HepG2 (cell line): ENCODE measurements at regions not wholly inside any gene's neighbourhood (a gene's known extent, or its start where the extent isn't known, plus 50 kb on each side); places are given as distances from the start of the nearest gene placed in this dataset.

ENCODE experiments used
- ATAC-seq: fragments of 200-7000 bp; cut with Tn5 transposase; 3 replicates; pipeline ENCODE4 v1.9.1; 2020; ENCODE audit warnings: mild to moderate bottlenecking, moderate library complexity
- BruUV-seq: library from RNA; stranded (reverse); fragments of 400-500 nt; replicated peaks from 2 replicates; lab custom pipeline; 2021; lab: Mats Ljungman, UMichigan
- CTCF ChIA-PET: fragments of 300-600 bp; formaldehyde crosslinking; extraction: SDS; loops from one replicate; lab custom pipeline; 2021; ENCODE audit warnings: low total read pairs, inconsistent platforms, low intra/inter-chr PET ratio; lab: Yijun Ruan, JAX
- POLR2A ChIA-PET: fragments of 350-600 bp; sonication (Branson Sonifier 250); formaldehyde crosslinking; loops from one replicate; lab custom pipeline; 2020; ENCODE audit warnings: antibody characterized with exemption, inconsistent platforms; lab: Yijun Ruan, JAX
- DNase-seq: peaks from one replicate; pipeline ENCODE4 v3.0.0-alpha.2; 2015; ENCODE audit warnings: low spot score
- FAIRE-seq: peaks from 3 replicates; lab custom pipeline; 2011; peaks lifted over from hg19 to GRCh38; lab: Jason Lieb, UNC
- H2AFZ ChIP-seq: one replicate; pipeline ENCODE4 v1.6.1; 2011; ENCODE audit warnings: low read length, inconsistent platforms
- H3K27ac ChIP-seq: fragments of 300-600 bp; 3 replicates; pipeline ENCODE4 v1.8.0; 2011; ENCODE audit warnings: mixed run types, mild to moderate bottlenecking, mixed read lengths, low read length, inconsistent platforms; ENCODE audit not compliant: insufficient read depth; ENCODE audit errors: extremely low read length
- H3K27me3 ChIP-seq, 2 experiments: fragments of 200-600 bp in 1 of 2; 2 replicates in 1 of 2; 3 replicates in 1 of 2; pipeline versions ENCODE4 v1.6.0 to v1.8.0; 2011; ENCODE audit warnings: low read length in 2 of 2, mild to moderate bottlenecking in 2 of 2, moderate library complexity in 2 of 2, inconsistent platforms in 1 of 2; ENCODE audit not compliant: insufficient read depth in 2 of 2, control insufficient read depth in 1 of 2
- H3K36me3 ChIP-seq, 2 experiments: fragments of 200-600 bp in 1 of 2; replicated peaks in 1 of 2; 2 replicates in 1 of 2; 3 replicates in 1 of 2; pipeline versions ENCODE4 v1.5.1 to v1.8.0; 2011; ENCODE audit warnings: low read length in 2 of 2, inconsistent platforms in 1 of 2; ENCODE audit not compliant: insufficient read depth in 2 of 2, control insufficient read depth in 1 of 2
- H3K4me1 ChIP-seq: 2 replicates; pipeline ENCODE4 v1.5.1; 2012; ENCODE audit warnings: low read length, inconsistent platforms; ENCODE audit not compliant: insufficient read depth
- H3K4me2 ChIP-seq: 2 replicates; pipeline ENCODE4 v1.6.0; 2011; ENCODE audit warnings: low read depth, low read length, inconsistent platforms
- H3K4me3 ChIP-seq, 3 experiments: fragments of 200-600 bp in 1 of 3; sonication (generic), shearing (Covaris generic) in 1 of 3; replicated peaks in 1 of 3; 2 replicates each; pipeline ENCODE4 v1.5.1; 2011 to 2016; ENCODE audit warnings: low read length in 3 of 3, inconsistent platforms in 2 of 3, low read depth in 2 of 3, mild to moderate bottlenecking in 2 of 3, control low read depth in 1 of 3, mixed read lengths in 1 of 3; ENCODE audit not compliant: insufficient read depth in 1 of 3
- H3K79me2 ChIP-seq: one replicate; pipeline ENCODE4 v1.6.1; 2011; ENCODE audit warnings: low read length, inconsistent platforms; ENCODE audit not compliant: insufficient read depth
- H3K9ac ChIP-seq: 2 replicates; pipeline ENCODE4 v1.6.0; 2011; ENCODE audit warnings: mild to moderate bottlenecking, low read depth, low read length, inconsistent platforms; ENCODE audit not compliant: insufficient read depth
- H3K9me3 ChIP-seq: 2 replicates; pipeline ENCODE4 v1.5.1; 2012; ENCODE audit warnings: mild to moderate bottlenecking, low read length
- H4K20me1 ChIP-seq: 2 replicates; pipeline ENCODE4 v1.6.0; 2011; ENCODE audit warnings: inconsistent platforms, mild to moderate bottlenecking, low read length, moderate library complexity; ENCODE audit not compliant: insufficient read depth
- ATF7 ChIP-seq, 2 experiments: fragments of 450-650 bp in 1 of 2; sonication (generic) in 1 of 2; formaldehyde crosslinking in 1 of 2; IDR thresholded peaks; 2 replicates each; pipeline versions ENCODE4 v1.4.0 to v1.6.1; 2016 to 2020; ENCODE audit warnings: antibody characterized with exemption in 1 of 2, mild to moderate bottlenecking in 1 of 2, missing genetic modification reagents in 1 of 2
- GATAD2A ChIP-seq: IDR thresholded peaks from 2 replicates; pipeline ENCODE4 v1.6.1; 2016
- HNRNPL ChIP-seq: fragments of 200-400 bp; formaldehyde crosslinking; IDR thresholded peaks from 2 replicates; pipeline ENCODE4 v1.6.1; 2017; ENCODE audit warnings: mild to moderate bottlenecking, low read depth, low read length
- SALL1 ChIP-seq: sonication (generic); formaldehyde crosslinking; IDR thresholded peaks from 2 replicates; pipeline ENCODE4 v1.8.0; 2022; ENCODE audit warnings: mild to moderate bottlenecking, missing genetic modification reagents
- SMARCE1 ChIP-seq: fragments of 450-650 bp; IDR thresholded peaks from 2 replicates; pipeline ENCODE4 v1.6.1; 2017; ENCODE audit warnings: borderline replicate concordance
- SP140L ChIP-seq: sonication (generic); formaldehyde crosslinking; IDR thresholded peaks from 2 replicates; pipeline ENCODE4 v1.4.0; 2020; ENCODE audit warnings: missing genetic modification reagents, borderline replicate concordance
- TAF15 ChIP-seq: fragments of 200-400 bp; formaldehyde crosslinking; IDR thresholded peaks from one replicate; pipeline ENCODE4 v1.6.1; 2018; ENCODE audit warnings: mild to moderate bottlenecking, low read depth, low read length; ENCODE audit not compliant: poor library complexity, severe bottlenecking
- TMF1 ChIP-seq: sonication (generic); formaldehyde crosslinking; IDR thresholded peaks from 2 replicates; pipeline ENCODE4 v1.8.1; 2022; ENCODE audit warnings: low read depth, missing genetic modification reagents
- YY1 ChIP-seq: IDR thresholded peaks from 2 replicates; pipeline ENCODE4 v1.6.1; 2011; ENCODE audit warnings: low read length, low read depth, moderate library complexity, mild to moderate bottlenecking; ENCODE audit not compliant: insufficient read depth, insufficient replicate concordance
- ZFP41 ChIP-seq: sonication (generic); formaldehyde crosslinking; IDR thresholded peaks from 2 replicates; pipeline ENCODE4 v1.4.0; 2020; ENCODE audit warnings: mild to moderate bottlenecking, missing genetic modification reagents, borderline replicate concordance
- ZNF282 ChIP-seq: fragments of 450-650 bp; IDR thresholded peaks from 2 replicates; pipeline ENCODE4 v1.6.1; 2018; ENCODE audit not compliant: partially characterized antibody
- ZNF564 ChIP-seq: sonication (generic); formaldehyde crosslinking; IDR thresholded peaks from 2 replicates; pipeline ENCODE4 v1.8.1; 2023; ENCODE audit warnings: mild to moderate bottlenecking, missing genetic modification reagents
- ZNF83 ChIP-seq: sonication (generic); formaldehyde crosslinking; IDR thresholded peaks from 2 replicates; pipeline ENCODE4 v1.4.0; 2020; ENCODE audit warnings: missing genetic modification reagents, mild to moderate bottlenecking, borderline replicate concordance
- WGBS: methylation state at CpG from one replicate; pipeline ENCODE4 v1.1.6; 2017; ENCODE audit warnings: low lambda C conversion rate; 5-methylcytosine and 5-hydroxymethylcytosine counted together
- in situ Hi-C: cut with HindIII; loops from 2 replicates; pipeline ENCODE4 v1.10.0; 2017; ENCODE audit warnings: low pct_unique_long_range_greater_than_20kb; ENCODE audit not compliant: extremely low pct_ligation_motif_present
- intact Hi-C: fragments of 100-400 bp; cut with micrococcal nuclease; formaldehyde crosslinking; loops from one replicate; pipeline ENCODE4 v1.10.0; 2022; ENCODE audit not compliant: unreplicated experiment
- TF ChIP-seq, protein P1 (sequence below): sonication (generic); formaldehyde crosslinking; IDR thresholded peaks from 2 replicates; pipeline ENCODE4 v1.8.1; 2023; ENCODE audit warnings: mild to moderate bottlenecking, missing genetic modification reagents
- TF ChIP-seq, protein P2 (sequence below): sonication (generic); formaldehyde crosslinking; IDR thresholded peaks from 2 replicates; pipeline ENCODE4 v1.4.0; 2020; ENCODE audit warnings: missing genetic modification reagents

GRCh38 chr2:61664190-61664589 is 126.0 kb upstream of the XPO1 start:
- in situ Hi-C loops (no loop called here), intact Hi-C loops (no loop called here)
- H2AFZ ChIP-seq: no peak overlapping the region
- peaks cover 0 to 4% of the 10 kb centered on the region in 2 experiments; a peak in 1 of 5 replicates for H3K27me3 ChIP-seq
- 61% methylated on average over 1 of the region's 1 CpG for WGBS
- no peak overlapping the region for H3K9ac ChIP-seq
- no TSS peak for BruUV-seq
- no peaks in the 10 kb centered on the region for H3K79me2 ChIP-seq
- ATAC-seq (no peak), DNase-seq (no peak), FAIRE-seq (no peak)
- H3K4me1 ChIP-seq: peaks cover 24% of the 10 kb centered on the region
- H3K4me2 ChIP-seq: no peak overlapping the region
- no peak overlapping the region for H3K4me3 ChIP-seq
- POLR2A ChIA-PET: no interaction called here
- H3K27ac ChIP-seq: no peak overlapping the region
- no peaks in the 10 kb centered on the region for H3K36me3 ChIP-seq
- CTCF ChIA-PET: no interaction called here
- TF ChIP-seq ATF7 (IDR thresholded peaks at IDR 0.05): peak; percentile 95
- no peak for TF ChIP-seq ATF7 (CRISPR knock-in tag; IDR thresholded peaks at IDR 0.05)
- TF ChIP-seq ZNF83: no peak
- no peaks in the 10 kb centered on the region for H3K9me3 ChIP-seq
- no peaks in the 10 kb centered on the region for H4K20me1 ChIP-seq

GRCh38 chr2:61662990-61663389 is 124.8 kb upstream of the XPO1 start:
- Histone ChIP-seq H2AFZ (no peak overlapping the region), H3K4me3 (no peak overlapping the region), H3K27me3 (peaks cover 0 to 4% of the 10 kb centered on the region in 2 experiments; a peak in 1 of 5 replicates), H3K9ac (no peak overlapping the region), H3K4me2 (no peak overlapping the region), H4K20me1 (no peaks in the 10 kb centered on the region), H3K79me2 (no peaks in the 10 kb centered on the region), H3K4me1 (peaks cover 26% of the 10 kb centered on the region), H3K36me3 (no peaks in the 10 kb centered on the region), H3K9me3 (no peaks in the 10 kb centered on the region), H3K27ac (no peak overlapping the region)
- 78% methylated on average over 7 of the region's 7 CpGs for WGBS
- TF ChIP-seq HNRNPL (no peak), ZFP41 (CRISPR knock-in tag) (no peak), GATAD2A (CRISPR knock-in tag) (no peak), SMARCE1 (no peak), YY1 (no peak), SALL1 (CRISPR knock-in tag) (no peak), TMF1 (CRISPR knock-in tag) (no peak), ZNF564 (CRISPR knock-in tag) (no peak), TAF15 (no peak), ZNF282 (no peak), SP140L (CRISPR knock-in tag) (no peak)
- TF ChIP-seq, protein P1, sequence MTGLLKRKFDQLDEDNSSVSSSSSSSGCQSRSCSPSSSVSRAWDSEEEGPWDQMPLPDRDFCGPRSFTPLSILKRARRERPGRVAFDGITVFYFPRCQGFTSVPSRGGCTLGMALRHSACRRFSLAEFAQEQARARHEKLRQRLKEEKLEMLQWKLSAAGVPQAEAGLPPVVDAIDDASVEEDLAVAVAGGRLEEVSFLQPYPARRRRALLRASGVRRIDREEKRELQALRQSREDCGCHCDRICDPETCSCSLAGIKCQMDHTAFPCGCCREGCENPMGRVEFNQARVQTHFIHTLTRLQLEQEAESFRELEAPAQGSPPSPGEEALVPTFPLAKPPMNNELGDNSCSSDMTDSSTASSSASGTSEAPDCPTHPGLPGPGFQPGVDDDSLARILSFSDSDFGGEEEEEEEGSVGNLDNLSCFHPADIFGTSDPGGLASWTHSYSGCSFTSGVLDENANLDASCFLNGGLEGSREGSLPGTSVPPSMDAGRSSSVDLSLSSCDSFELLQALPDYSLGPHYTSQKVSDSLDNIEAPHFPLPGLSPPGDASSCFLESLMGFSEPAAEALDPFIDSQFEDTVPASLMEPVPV (CRISPR knock-in tag): no peak
- TF ChIP-seq, protein P2, sequence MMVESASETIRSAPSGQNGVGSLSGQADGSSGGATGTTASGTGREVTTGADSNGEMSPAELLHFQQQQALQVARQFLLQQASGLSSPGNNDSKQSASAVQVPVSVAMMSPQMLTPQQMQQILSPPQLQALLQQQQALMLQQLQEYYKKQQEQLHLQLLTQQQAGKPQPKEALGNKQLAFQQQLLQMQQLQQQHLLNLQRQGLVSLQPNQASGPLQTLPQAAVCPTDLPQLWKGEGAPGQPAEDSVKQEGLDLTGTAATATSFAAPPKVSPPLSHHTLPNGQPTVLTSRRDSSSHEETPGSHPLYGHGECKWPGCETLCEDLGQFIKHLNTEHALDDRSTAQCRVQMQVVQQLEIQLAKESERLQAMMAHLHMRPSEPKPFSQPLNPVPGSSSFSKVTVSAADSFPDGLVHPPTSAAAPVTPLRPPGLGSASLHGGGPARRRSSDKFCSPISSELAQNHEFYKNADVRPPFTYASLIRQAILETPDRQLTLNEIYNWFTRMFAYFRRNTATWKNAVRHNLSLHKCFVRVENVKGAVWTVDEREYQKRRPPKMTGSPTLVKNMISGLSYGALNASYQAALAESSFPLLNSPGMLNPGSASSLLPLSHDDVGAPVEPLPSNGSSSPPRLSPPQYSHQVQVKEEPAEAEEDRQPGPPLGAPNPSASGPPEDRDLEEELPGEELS (CRISPR knock-in tag): no peak
- POLR2A ChIA-PET: no interaction called here
- CTCF ChIA-PET: no interaction called here
- ATAC-seq (no peak), DNase-seq (no peak), FAIRE-seq (no peak)
- no TSS peak for BruUV-seq
- intact Hi-C loops (no loop called here), in situ Hi-C loops (no loop called here)
